H7 (cell line): ENCODE measurements at regions not wholly inside any gene's neighbourhood (a gene's known extent, or its start where the extent isn't known, plus 50 kb on each side); places are given as distances from the start of the nearest gene placed in this dataset.

Experiments
- DNase-seq: peaks from one replicate; pipeline ENCODE4 v3.0.0; 2012
- H3K27me3 ChIP-seq: 2 replicates; pipeline ENCODE4 v1.6.0; 2011; ENCODE audit warnings: mild to moderate bottlenecking, low read length; ENCODE audit not compliant: control insufficient read depth, insufficient read depth
- H3K36me3 ChIP-seq: replicated peaks from 2 replicates; pipeline ENCODE4 v1.5.1; 2011; ENCODE audit warnings: low read length; ENCODE audit not compliant: control insufficient read depth, insufficient read depth
- H3K4me3 ChIP-seq: 2 replicates; pipeline ENCODE4 v1.5.1; 2011; ENCODE audit warnings: low read depth, mild to moderate bottlenecking, control low read depth, low read length, moderate library complexity; ENCODE audit not compliant: insufficient read depth

- no peak overlapping the region for H3K4me3 ChIP-seq
- no peaks in the 10 kb centered on the region for H3K27me3 ChIP-seq
- DNase-seq = no peak
- no peaks in the 10 kb centered on the region for H3K36me3 ChIP-seq
Observed at GRCh38 chr19:32097620-32098019, 247.8 kb upstream of the ZNF507 start.

GRCh38 chr19:32098968-32099367 is 246.4 kb upstream of the ZNF507 start:
- Histone ChIP-seq H3K4me3 (no peak overlapping the region), H3K27me3 (no peaks in the 10 kb centered on the region), H3K36me3 (no peaks in the 10 kb centered on the region)
- DNase-seq = no peak

- no peak for DNase-seq
- Histone ChIP-seq H3K27me3 (no peaks in the 10 kb centered on the region), H3K4me3 (no peak overlapping the region), H3K36me3 (no peaks in the 10 kb centered on the region)
Observed at GRCh38 chr19:32101206-32101605, 244.2 kb upstream of the ZNF507 start.

GRCh38 chr19:32103541-32103940 is 241.9 kb upstream of the ZNF507 start:
- Histone ChIP-seq H3K4me3 (no peak overlapping the region), H3K36me3 (no peaks in the 10 kb centered on the region), H3K27me3 (no peaks in the 10 kb centered on the region)
- DNase-seq = no peak

DNA sequence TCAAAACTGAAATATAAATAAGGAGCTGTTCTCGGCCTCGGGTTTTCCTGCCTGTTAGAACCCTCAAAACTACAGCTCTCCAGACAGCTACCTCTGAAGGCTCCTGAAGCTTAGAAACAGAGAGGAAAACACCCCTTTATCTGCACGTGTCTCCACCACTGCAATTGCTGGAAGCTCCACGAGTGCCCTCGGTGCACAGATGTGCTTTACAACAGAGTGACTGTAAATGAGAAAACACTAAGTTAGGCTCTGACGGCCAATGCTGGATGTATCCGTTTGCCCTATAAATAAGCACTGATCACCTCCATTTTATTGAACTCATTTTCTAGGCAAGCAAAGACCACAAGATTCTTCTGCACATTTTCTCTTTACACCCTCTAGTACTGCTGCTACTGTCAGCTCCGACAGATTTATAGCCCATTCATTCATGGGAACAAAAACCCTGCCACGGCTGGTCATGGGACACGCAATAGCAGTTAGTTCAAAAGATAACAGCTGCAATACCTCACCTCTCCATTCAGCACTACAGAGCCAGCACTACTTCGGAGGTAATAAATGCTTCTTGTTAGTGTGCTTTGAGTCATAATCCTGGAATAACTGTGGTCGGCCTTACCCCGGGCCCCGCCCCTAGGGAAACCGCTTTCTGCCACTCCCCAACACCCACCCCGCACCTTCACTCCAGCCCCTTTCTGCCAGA is 241.1 kb upstream of the ZNF507 start:
- no peaks in the 10 kb centered on the region for H3K27me3 ChIP-seq
- H3K36me3 ChIP-seq = no peaks in the 10 kb centered on the region
- no peak overlapping the region for H3K4me3 ChIP-seq
- DNase-seq = no peak

GRCh38 chr19:32104850-32105235 is 240.6 kb upstream of the ZNF507 start:
- Histone ChIP-seq H3K27me3 (no peaks in the 10 kb centered on the region), H3K36me3 (no peaks in the 10 kb centered on the region), H3K4me3 (no peak overlapping the region)
- DNase-seq = no peak

DNA sequence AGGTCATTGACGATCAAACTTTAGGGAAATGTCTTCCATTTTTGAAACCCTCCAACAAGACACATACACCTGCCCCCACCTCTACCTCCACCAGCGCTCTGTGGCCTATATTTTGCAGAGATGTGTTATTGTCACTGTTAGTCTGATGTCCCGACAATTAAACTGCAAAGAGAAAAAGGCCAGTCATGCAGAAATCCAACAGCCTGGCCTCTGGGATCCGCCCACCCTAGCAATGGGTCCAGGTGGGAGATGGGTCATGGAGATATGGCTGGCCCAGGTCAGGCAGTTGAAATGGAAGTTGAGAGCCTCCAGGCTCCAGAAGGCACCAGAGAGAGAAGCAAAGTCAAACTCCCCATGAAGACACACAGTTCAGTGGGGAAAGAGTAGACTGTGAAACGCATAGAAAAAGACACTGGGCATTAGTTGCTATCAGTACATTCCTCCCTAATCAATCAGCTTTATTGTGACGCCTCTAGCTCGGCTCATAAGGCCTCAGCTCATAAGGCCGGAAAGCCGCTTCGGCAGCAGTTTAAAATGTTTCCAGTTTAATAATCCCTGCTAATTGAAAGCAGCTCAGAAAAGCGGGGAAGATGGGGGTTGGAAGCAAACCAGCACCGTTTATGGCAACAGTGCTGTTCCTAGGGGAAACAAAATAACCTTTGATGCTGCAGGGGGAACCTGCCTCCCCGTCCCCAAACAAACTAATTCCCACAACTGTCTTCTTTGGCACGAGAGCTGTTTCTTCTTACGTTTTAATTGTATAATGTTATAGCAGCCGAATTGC is 239.7 kb upstream of the ZNF507 start:
- no peaks in the 10 kb centered on the region for H3K27me3 ChIP-seq
- no peak overlapping the region for H3K4me3 ChIP-seq
- DNase-seq = no peak
- no peaks in the 10 kb centered on the region for H3K36me3 ChIP-seq

DNA sequence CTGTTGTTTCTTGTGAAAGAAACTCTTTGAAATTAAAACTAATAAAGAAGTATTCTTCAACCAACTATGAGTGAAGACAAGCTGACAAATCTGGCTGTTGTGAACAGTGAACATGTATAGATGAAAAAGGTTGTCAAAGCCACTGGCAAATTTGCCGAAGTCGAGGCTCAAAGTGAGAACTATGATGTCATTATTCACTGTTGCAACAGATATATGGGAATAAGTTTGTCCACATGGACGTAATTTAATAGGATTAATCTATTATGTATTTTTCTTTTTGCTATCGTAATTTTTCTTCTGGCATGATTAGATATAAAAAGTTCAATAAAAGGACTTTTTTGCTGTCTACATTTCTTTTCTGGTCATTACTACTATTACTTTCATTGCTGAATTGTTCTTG is 223.2 kb upstream of the ZNF507 start:
- H3K4me3 ChIP-seq = no peak overlapping the region
- H3K27me3 ChIP-seq = no peaks in the 10 kb centered on the region
- no peak for DNase-seq
- no peaks in the 10 kb centered on the region for H3K36me3 ChIP-seq

DNA sequence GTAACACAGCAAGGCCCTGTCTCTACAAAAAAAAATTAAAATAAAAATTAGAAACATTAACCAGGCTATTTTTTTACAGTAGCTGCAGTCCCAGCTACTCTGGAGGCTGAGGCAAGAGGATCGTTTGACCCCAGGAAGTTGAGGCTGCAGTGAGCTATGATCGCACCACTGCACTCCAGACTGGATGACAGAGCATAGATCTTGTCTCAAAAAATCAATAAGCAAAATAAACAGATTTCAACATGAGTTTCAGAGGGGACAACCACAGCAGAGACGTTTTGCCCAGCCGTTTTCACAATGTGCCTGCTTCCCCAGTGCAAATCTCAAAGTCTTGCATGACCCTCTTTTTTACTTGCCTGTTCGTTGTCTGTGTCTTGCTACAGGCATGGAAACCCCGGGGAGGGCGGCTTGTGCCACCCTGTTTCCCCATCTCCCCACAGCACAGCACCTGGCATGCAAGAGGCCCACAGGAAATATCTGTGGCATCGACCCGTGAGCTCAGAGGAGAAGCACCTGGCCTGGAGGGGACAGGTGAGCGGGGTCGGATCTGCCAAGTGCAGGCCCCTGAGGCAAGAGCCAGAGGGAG is 222.0 kb upstream of the ZNF507 start:
- no peak for DNase-seq
- Histone ChIP-seq H3K27me3 (no peaks in the 10 kb centered on the region), H3K4me3 (no peak overlapping the region), H3K36me3 (no peaks in the 10 kb centered on the region)

GRCh38 chr19:32124585-32124984 is 220.8 kb upstream of the ZNF507 start:
- Histone ChIP-seq H3K36me3 (no peaks in the 10 kb centered on the region), H3K27me3 (no peaks in the 10 kb centered on the region), H3K4me3 (no peak overlapping the region)
- DNase-seq = no peak

- H3K27me3 ChIP-seq = no peaks in the 10 kb centered on the region
- no peak for DNase-seq
- H3K4me3 ChIP-seq = no peak overlapping the region
- no peaks in the 10 kb centered on the region for H3K36me3 ChIP-seq
Observed at GRCh38 chr19:32129141-32129540, 216.3 kb upstream of the ZNF507 start.

DNA sequence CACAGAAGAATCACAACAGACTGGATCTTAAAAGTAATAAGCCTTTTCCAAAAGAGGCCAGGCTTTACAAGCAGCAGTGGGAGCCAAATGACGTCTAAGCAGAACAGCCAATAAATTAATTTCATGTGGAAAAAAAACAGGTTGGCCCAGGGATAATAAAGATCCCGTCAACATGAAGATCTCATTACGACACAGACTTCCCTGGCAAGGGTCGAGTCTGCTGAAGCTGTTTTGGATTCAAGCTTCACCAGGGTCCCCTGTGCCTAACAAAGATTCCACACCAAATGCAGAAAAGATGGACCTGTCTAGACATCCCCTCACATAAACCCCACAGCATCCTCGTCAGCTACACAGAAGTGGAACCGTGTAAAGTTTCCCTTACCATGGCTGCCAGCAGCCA is 215.1 kb upstream of the ZNF507 start:
- Histone ChIP-seq H3K4me3 (no peak overlapping the region), H3K36me3 (no peaks in the 10 kb centered on the region), H3K27me3 (no peaks in the 10 kb centered on the region)
- DNase-seq = no peak

- Histone ChIP-seq H3K4me3 (no peak overlapping the region), H3K36me3 (no peaks in the 10 kb centered on the region)
- DNase-seq = no peak
Observed at GRCh38 chr19:32131005-32131404, 214.4 kb upstream of the ZNF507 start.

DNA sequence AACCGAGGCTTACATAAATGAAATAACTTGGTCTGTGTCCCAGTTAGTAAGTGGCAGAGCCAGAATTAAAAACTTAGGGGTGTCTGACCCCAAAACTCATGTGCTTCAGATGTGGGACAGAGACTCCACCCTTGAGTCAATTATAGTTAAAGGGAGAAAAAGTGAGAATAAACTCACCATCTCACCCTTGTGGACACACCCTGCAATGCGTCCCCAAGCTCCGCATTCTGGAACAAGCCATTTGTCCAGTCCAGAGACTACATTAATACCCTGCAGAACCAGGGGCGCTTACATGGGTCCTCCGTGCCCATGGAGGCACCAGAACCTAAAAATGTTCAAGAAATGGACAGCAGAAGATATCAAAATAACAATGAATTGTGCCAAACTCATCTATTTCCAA is 207.0 kb upstream of the ZNF507 start:
- H3K36me3 ChIP-seq = no peaks in the 10 kb centered on the region
- no peaks in the 10 kb centered on the region for H3K27me3 ChIP-seq
- DNase-seq = peak; percentile 30
- H3K4me3 ChIP-seq = no peak overlapping the region

More at GRCh38 chr19:32131005-32131404, 214.4 kb upstream of the ZNF507 start:
- H3K27me3 ChIP-seq = no peaks in the 10 kb centered on the region

GRCh38 chr19:32141840-32142511 is 203.4 kb upstream of the ZNF507 start:
- no peak for DNase-seq
- H3K36me3 ChIP-seq = no peaks in the 10 kb centered on the region
- no peak overlapping the region for H3K4me3 ChIP-seq
- no peaks in the 10 kb centered on the region for H3K27me3 ChIP-seq
